Thyroid gland (tissue), 4 donors: ENCODE measurements at regions not wholly inside any gene's neighbourhood (a gene's known extent, or its start where the extent isn't known, plus 50 kb on each side); places are given as distances from the start of the nearest gene placed in this dataset.

Experiments
- CTCF ChIP-seq, 6 experiments: fragments of 200-600 bp in 3 of 6; fragments of 450-650 bp in 3 of 6; sonication (generic) in 3 of 6; IDR thresholded peaks; one replicate each; pipeline ENCODE4 v1.5.1; 2016 to 2019; ENCODE audit warnings: antibody characterized with exemption in 6 of 6, mild to moderate bottlenecking in 2 of 6, inconsistent platforms in 1 of 6, moderate library complexity in 1 of 6
- POLR2A ChIP-seq, 2 donors: fragments of 450-650 bp; IDR thresholded peaks; one replicate each; pipeline ENCODE4 v1.6.1; 2017; ENCODE audit warnings: antibody characterized with exemption in 2 of 2, mild to moderate bottlenecking in 2 of 2, moderate library complexity in 1 of 2

- no peak for TF ChIP-seq CTCF (IDR thresholded peaks at IDR 0.05)
- TF ChIP-seq POLR2A (IDR thresholded peaks at IDR 0.05), result no peak
These were observed 144.7 kb upstream of the ITM2A start for GRCh38 chrX:79511799-79512198.
